Liver (tissue), 8 donors: ENCODE measurements at regions not wholly inside any gene's neighbourhood (a gene's known extent, or its start where the extent isn't known, plus 50 kb on each side); places are given as distances from the start of the nearest gene placed in this dataset.

Experiments
- DNase-seq: peaks from one replicate; pipeline ENCODE4 v3.0.0-alpha.2; 2017; ENCODE audit warnings: low spot score
- H3K27ac ChIP-seq, 2 donors: one replicate each; pipeline ENCODE4 v1.7.0; 2013; ENCODE audit warnings: inconsistent platforms in 2 of 2, low read length in 2 of 2, control low read depth in 1 of 2, low read depth in 1 of 2, mild to moderate bottlenecking in 1 of 2
- H3K27me3 ChIP-seq, 4 donors: one replicate each; pipeline versions ENCODE4 v1.6.1 to v1.7.0; 2013; ENCODE audit warnings: low read length in 3 of 4, inconsistent platforms in 1 of 4, mild to moderate bottlenecking in 1 of 4, moderate library complexity in 1 of 4; ENCODE audit not compliant: control insufficient read depth in 4 of 4, insufficient read depth in 4 of 4
- H3K36me3 ChIP-seq, 4 donors: one replicate each; pipeline versions ENCODE4 v1.6.1 to v1.7.0; 2013; ENCODE audit warnings: low read length in 3 of 4, mild to moderate bottlenecking in 3 of 4, low read depth in 1 of 4, moderate library complexity in 1 of 4; ENCODE audit not compliant: control insufficient read depth in 4 of 4, insufficient read depth in 3 of 4
- H3K4me1 ChIP-seq, 4 donors: one replicate each; pipeline versions ENCODE4 v1.6.1 to v1.7.0; 2013; ENCODE audit warnings: low read length in 3 of 4, mild to moderate bottlenecking in 3 of 4, moderate library complexity in 1 of 4; ENCODE audit not compliant: control insufficient read depth in 4 of 4, insufficient read depth in 4 of 4
- H3K4me3 ChIP-seq, 3 donors: one replicate each; pipeline versions ENCODE4 v1.6.1 to v1.7.0; 2013; ENCODE audit warnings: low read length in 3 of 3, control low read depth in 1 of 3, low read depth in 1 of 3, mild to moderate bottlenecking in 1 of 3
- H3K9ac ChIP-seq, 2 donors: one replicate each; pipeline ENCODE4 v1.7.0; 2013; ENCODE audit warnings: low read length in 2 of 2, mild to moderate bottlenecking in 2 of 2, moderate library complexity in 2 of 2, control low read depth in 1 of 2, low read depth in 1 of 2
- H3K9me3 ChIP-seq, 4 donors: one replicate each; pipeline versions ENCODE4 v1.6.1 to v1.7.0; 2013; ENCODE audit warnings: low read length in 3 of 4; ENCODE audit not compliant: control insufficient read depth in 4 of 4
- ATF3 ChIP-seq: IDR thresholded peaks from 2 replicates; pipeline ENCODE4 v1.6.1; 2016; ENCODE audit warnings: antibody characterized with exemption
- CTCF ChIP-seq: fragments of 150-350 bp; IDR thresholded peaks from 2 replicates; pipeline ENCODE4 v1.5.1; 2017; ENCODE audit warnings: improper control_type of control experiment, low read depth, low read length; ENCODE audit not compliant: missing input control
- EGR1 ChIP-seq, 2 donors: IDR thresholded peaks; 2 replicates each; pipeline ENCODE4 v1.6.1; 2016 to 2018; ENCODE audit warnings: antibody characterized with exemption in 2 of 2, low read depth in 2 of 2
- FOXA1 ChIP-seq: IDR thresholded peaks from 2 replicates; pipeline ENCODE4 v1.6.1; 2016; ENCODE audit warnings: antibody characterized with exemption
- FOXA2 ChIP-seq: IDR thresholded peaks from 2 replicates; pipeline ENCODE4 v1.6.1; 2016; ENCODE audit warnings: antibody characterized with exemption
- GABPA ChIP-seq, 2 donors: IDR thresholded peaks in 1 of 2; conservative IDR thresholded peaks in 1 of 2; 2 replicates each; pipeline ENCODE4 v1.6.1; 2016; ENCODE audit warnings: antibody characterized with exemption in 2 of 2, mild to moderate bottlenecking in 1 of 2, moderate library complexity in 1 of 2
- HNF4A ChIP-seq, 2 donors: conservative IDR thresholded peaks; 2 replicates each; pipeline ENCODE4 v1.6.1; 2016; ENCODE audit warnings: antibody characterized with exemption in 2 of 2, mild to moderate bottlenecking in 2 of 2
- HNF4G ChIP-seq: IDR thresholded peaks from 2 replicates; pipeline ENCODE4 v1.6.1; 2016; ENCODE audit warnings: antibody characterized with exemption
- JUND ChIP-seq, 2 donors: IDR thresholded peaks; 2 replicates each; pipeline ENCODE4 v1.6.1; 2016; ENCODE audit warnings: antibody characterized with exemption in 2 of 2
- MAX ChIP-seq: IDR thresholded peaks from 2 replicates; pipeline ENCODE4 v1.6.1; 2016; ENCODE audit warnings: antibody characterized with exemption
- NR2F2 ChIP-seq: IDR thresholded peaks from 2 replicates; pipeline ENCODE4 v1.6.1; 2016; ENCODE audit warnings: antibody characterized with exemption
- RAD21 ChIP-seq, 2 donors: IDR thresholded peaks; 2 replicates each; pipeline ENCODE4 v1.6.1; 2016; ENCODE audit warnings: antibody characterized with exemption in 2 of 2, mild to moderate bottlenecking in 2 of 2
- REST ChIP-seq: IDR thresholded peaks from 2 replicates; pipeline ENCODE4 v1.6.1; 2016; ENCODE audit warnings: antibody characterized with exemption, mild to moderate bottlenecking
- RXRA ChIP-seq, 2 donors: IDR thresholded peaks; 2 replicates each; pipeline ENCODE4 v1.6.1; 2017 to 2018; ENCODE audit warnings: antibody characterized with exemption in 2 of 2, mild to moderate bottlenecking in 1 of 2
- SP1 ChIP-seq: IDR thresholded peaks from 2 replicates; pipeline ENCODE4 v1.6.1; 2018; ENCODE audit warnings: antibody characterized with exemption, mild to moderate bottlenecking
- TAF1 ChIP-seq: conservative IDR thresholded peaks from 2 replicates; pipeline ENCODE4 v1.6.1; 2016; ENCODE audit warnings: antibody characterized with exemption, mild to moderate bottlenecking
- YY1 ChIP-seq: IDR thresholded peaks from 2 replicates; pipeline ENCODE4 v1.6.1; 2016; ENCODE audit warnings: antibody characterized with exemption, mild to moderate bottlenecking
- WGBS: extraction: QIAGEN DNeasy Blood & Tissue Kit; methylation state at CpG from one replicate; pipeline ENCODE4 v1.1.7; 2013; 5-methylcytosine and 5-hydroxymethylcytosine counted together
- donor health status: healthy.
- donor health status: healthy.
- donor health status: healthy.
- donor health status: healthy.
- donor health status: healthy.

- DNase-seq = no peak
- H3K27ac ChIP-seq = no peak overlapping the region
- no peaks in the 10 kb centered on the region for H3K27me3 ChIP-seq
- H3K4me1 ChIP-seq = peaks cover 0 to 16% (median 9%) of the 10 kb centered on the region in 4 donors
- H3K9me3 ChIP-seq = no peaks in the 10 kb centered on the region
- H3K4me3 ChIP-seq = no peak overlapping the region
- H3K36me3 ChIP-seq = no peaks in the 10 kb centered on the region
- no peak overlapping the region for H3K9ac ChIP-seq
- no peak for TF ChIP-seq FOXA1
- TF ChIP-seq CTCF = no peak
- TF ChIP-seq NR2F2 = no peak
- no peak for TF ChIP-seq TAF1
- TF ChIP-seq GABPA (IDR thresholded peaks at IDR 0.05 in 1 of 2, conservative IDR thresholded peaks at IDR 0.05 in 1 of 2) = no peak
- no peak for TF ChIP-seq SP1
- no peak for TF ChIP-seq RAD21 (IDR thresholded peaks at IDR 0.05)
- no peak for TF ChIP-seq REST
- no peak for TF ChIP-seq FOXA2
- no peak for TF ChIP-seq HNF4G
- 90% methylated on average over 10 of the region's 10 CpGs for WGBS
Measured at GRCh38 chr16:85261204-85261603, 148.9 kb upstream of the CIBAR2 start.

GRCh38 chr16:85261657-85262557 is 149.6 kb upstream of the CIBAR2 start:
- no peak for DNase-seq
- Histone ChIP-seq H3K36me3 (no peaks in the 10 kb centered on the region), H3K4me1 (peaks cover 0 to 10% (median 4%) of the 10 kb centered on the region in 4 donors), H3K9me3 (no peaks in the 10 kb centered on the region), H3K27me3 (no peaks in the 10 kb centered on the region), H3K9ac (no peak overlapping the region), H3K4me3 (no peak overlapping the region), H3K27ac (no peak overlapping the region)
- 87% methylated on average over 27 of the region's 27 CpGs for WGBS
- no peak for TF ChIP-seq JUND (IDR thresholded peaks at IDR 0.05)
- TF ChIP-seq SP1 = no peak
- TF ChIP-seq RAD21 (IDR thresholded peaks at IDR 0.05) = no peak
- TF ChIP-seq CTCF = no peak
- no peak for TF ChIP-seq FOXA2
- no peak for TF ChIP-seq ATF3
- no peak for TF ChIP-seq EGR1 (IDR thresholded peaks at IDR 0.05; ENCODE audit: low read depth in 2 of 2)
- TF ChIP-seq RXRA (IDR thresholded peaks at IDR 0.05) = no peak
- no peak for TF ChIP-seq MAX
- TF ChIP-seq YY1 = no peak
- TF ChIP-seq NR2F2 = no peak
- no peak for TF ChIP-seq REST
- TF ChIP-seq HNF4A (conservative IDR thresholded peaks at IDR 0.05) = no peak
